GM18951 (cell line): ENCODE measurements at regions not wholly inside any gene's neighbourhood (a gene's known extent, or its start where the extent isn't known, plus 50 kb on each side); places are given as distances from the start of the nearest gene placed in this dataset.

Source experiments
- POLR2A ChIP-seq: IDR thresholded peaks from 4 replicates; pipeline ENCODE4 v1.6.1; 2011; ENCODE audit warnings: mild to moderate bottlenecking; ENCODE audit not compliant: insufficient read length, insufficient read depth; ENCODE audit errors: extremely low read depth
- in situ Hi-C: fragments of 300-500 bp; cut with MboI; formaldehyde crosslinking; loops from one replicate; pipeline ENCODE4 v1.12.0; 2022; ENCODE audit warnings: low sequenced_read_pairs, mixed read lengths, inconsistent platforms; ENCODE audit not compliant: unreplicated experiment

DNA sequence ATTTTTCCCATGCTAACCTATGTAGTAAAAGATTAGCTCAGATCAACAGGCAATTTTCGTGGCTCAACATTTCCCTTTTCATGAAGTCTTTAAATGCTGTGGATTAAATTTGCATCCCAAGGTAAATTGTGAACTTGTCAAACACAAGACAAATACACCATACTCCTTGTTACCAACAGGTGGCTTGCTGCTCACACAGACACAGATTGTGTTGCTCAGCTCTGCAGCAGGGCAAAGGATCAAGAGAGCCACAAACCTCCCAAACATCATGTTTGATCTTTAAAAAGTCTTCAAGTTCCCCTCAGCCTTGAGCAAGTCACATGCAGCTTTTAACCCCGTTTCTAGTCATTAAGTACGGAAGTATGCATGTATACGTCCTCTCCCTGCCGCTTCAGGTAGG, 119.6 kb upstream of the CNTNAP4 start:
- no peak for TF ChIP-seq POLR2A
- in situ Hi-C loops, result no loop called here

- in situ Hi-C loops, result no loop called here
- TF ChIP-seq POLR2A, result no peak
These were observed 115.2 kb upstream of the CNTNAP4 start for GRCh38 chr16:76162046-76162445.

GRCh38 chr16:76164970-76165558, 112.1 kb upstream of the CNTNAP4 start:
- in situ Hi-C loops, result no loop called here
- TF ChIP-seq POLR2A, result no peak

DNA sequence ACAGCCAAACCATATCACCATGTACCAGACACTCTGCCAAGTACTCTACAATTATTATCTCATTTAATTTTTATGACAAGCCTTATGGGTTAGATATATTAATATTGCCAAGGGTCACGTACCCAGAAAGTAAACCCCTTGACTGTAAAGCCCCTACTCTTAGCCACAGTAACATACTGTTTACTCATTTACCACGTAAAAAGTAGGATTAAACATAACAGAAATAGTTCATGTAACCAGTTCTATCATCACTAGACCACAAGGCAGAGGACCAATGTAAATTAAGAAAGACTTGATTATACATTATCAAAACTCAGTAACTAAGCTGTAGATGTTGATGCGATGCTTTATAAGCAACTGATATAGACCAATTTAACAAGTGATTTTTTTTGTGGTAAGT, 101.5 kb upstream of the CNTNAP4 start:
- TF ChIP-seq POLR2A, result no peak
- in situ Hi-C loops, result no loop called here

DNA sequence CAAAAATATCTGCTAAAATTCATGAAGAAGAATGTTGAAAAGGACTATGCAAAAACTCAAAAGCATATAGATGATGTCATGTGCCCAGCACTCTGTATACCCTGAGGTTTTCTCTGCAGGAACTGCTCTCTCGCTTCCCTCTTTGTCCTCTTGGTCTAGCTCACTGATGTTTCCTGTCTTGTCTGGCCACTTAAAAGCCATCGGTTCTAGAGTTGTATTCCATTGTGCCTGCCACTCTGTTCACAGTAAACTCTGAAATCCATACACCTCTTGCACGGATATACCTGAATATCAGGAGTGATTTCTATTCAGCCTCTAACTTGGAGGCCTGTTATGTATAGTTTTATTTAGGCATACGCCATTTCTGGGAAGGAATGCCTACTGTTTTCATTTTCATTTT, 101.0 kb upstream of the CNTNAP4 start:
- in situ Hi-C loops, result no loop called here
- TF ChIP-seq POLR2A, result no peak

GRCh38 chr16:76176616-76177015, 100.6 kb upstream of the CNTNAP4 start:
- in situ Hi-C loops, result no loop called here
- no peak for TF ChIP-seq POLR2A

DNA sequence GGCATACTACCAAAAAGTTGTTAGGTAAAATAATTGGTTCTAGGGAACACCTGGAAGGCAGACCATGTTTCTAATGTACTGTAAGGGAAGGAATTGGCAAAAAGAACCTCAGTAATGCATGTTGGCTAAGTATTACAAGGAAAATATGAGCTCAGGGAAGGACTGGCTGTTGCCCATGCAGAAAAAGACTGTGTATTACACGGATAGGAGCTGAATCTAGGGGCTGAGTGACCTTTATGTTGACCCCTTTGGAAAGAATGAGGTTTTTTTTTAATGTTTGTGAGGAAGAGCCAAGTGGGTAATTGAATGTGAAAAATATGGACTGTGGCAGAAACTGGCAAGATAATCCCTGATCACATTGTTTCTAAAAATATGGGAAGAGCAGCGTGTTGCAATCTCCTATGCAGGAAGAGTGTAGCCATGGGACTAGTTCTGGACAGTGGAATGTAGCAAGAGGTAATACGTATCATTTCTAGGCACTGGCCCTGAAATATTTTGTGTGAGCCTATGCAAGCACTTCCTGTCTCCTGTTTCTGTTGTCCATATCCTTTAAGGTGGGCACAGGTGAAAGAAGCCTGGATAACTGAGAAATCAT, 95.1 kb upstream of the CNTNAP4 start:
- in situ Hi-C loops, result no loop called here
- TF ChIP-seq POLR2A, result no peak

GRCh38 chr16:76183647-76184046, 93.6 kb upstream of the CNTNAP4 start:
- in situ Hi-C loops, result no loop called here
- no peak for TF ChIP-seq POLR2A

DNA sequence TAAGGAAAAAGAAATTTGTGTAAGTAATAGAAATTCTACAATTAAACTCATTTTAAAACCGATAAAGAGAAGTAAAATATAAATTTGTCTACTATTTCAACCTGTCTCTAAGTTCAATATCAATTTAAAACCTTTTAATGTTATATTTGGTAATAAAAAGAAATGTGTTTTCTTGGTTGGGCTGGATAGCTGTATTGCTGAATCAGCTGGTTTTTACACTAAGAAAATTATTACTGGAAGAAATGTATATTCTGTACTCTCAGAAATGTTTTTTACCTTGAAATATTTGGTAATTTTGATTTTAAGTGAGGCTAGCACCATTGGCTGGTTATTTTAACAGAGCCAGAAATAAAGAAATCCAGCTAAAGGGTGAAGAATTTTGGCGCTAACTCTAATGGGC, 87.1 kb upstream of the CNTNAP4 start:
- TF ChIP-seq POLR2A, result no peak
- in situ Hi-C loops, result no loop called here

DNA sequence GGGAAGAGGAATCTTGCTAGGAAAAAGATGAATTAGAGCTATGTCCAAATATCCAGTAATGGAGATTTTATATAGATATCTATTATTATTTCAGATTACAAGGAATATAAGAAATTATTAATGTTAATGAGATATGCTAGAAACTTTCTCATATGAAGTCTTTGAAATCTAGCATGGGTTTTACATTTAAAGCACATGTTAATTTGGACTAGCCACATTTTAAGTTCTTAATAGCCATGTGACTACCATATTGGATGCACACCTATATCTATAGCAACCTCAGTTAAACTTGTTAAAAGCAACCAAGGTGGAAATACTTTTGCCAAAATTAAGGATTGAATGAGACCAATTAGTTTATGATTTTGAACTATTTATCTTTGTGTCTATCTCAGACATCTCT, 86.7 kb upstream of the CNTNAP4 start:
- in situ Hi-C loops, result no loop called here
- TF ChIP-seq POLR2A, result no peak

GRCh38 chr16:76193906-76194615, 83.1 kb upstream of the CNTNAP4 start:
- TF ChIP-seq POLR2A, result no peak
- in situ Hi-C loops, result no loop called here

DNA sequence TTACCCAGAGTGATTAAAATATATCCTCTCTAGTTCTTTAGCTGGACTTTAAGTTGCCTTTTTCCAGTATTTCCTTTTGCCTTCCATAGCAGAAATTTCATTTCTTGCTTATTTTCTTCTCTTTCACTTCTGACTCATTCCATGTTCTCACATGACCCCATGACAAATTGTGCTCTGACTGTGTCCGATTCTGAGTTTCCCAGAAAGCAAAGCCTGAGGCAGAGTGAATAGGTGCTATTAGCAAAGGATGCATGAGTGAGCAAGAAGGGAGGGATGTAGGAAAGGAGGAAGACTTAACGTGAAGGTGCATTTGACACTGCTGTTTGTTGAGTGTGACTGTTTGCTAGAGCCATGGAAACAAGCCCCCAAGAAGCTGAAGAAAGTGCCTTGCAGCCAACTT, 82.6 kb upstream of the CNTNAP4 start:
- TF ChIP-seq POLR2A, result no peak
- in situ Hi-C loops, result no loop called here

DNA sequence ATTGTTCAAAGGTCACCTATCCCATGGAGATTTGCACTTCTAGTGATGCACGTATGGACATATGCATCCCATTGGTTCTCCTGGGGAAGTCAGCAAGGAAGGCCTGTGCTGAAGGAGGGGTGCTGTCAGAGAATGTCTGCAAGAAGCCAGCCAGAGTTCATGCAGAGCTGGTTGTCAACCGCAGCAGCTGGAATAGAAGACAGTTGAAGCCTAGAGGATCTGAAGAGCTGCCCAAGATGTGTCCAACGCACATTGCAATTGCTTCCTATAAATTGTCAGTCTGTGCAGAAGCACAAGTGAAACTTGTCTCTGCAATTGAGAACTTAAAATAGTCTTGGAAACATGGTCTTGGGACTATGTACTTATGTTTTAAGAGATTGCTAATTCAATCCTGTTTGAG, 82.1 kb upstream of the CNTNAP4 start:
- no peak for TF ChIP-seq POLR2A
- in situ Hi-C loops, result no loop called here

DNA sequence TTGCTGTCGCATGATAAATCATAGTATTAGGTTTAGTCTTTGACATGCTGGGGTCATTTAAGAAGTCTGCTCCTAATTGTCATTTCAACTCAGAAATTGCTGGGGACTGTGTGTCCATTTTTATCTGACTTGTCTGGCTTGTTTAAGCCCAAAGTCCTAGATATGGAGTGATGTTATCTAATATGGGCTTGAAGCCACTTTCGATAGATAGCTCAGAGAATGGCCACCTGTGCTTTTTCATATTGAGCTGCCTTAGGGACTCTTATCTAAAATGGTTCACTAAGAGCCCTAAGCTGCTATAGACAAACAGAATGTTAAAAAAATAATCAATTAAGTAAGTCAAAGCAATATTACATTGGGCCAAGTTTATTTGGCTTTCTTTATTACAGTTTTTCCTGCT, 81.6 kb upstream of the CNTNAP4 start:
- no peak for TF ChIP-seq POLR2A
- in situ Hi-C loops, result no loop called here

GRCh38 chr16:76197900-76198299, 79.3 kb upstream of the CNTNAP4 start:
- in situ Hi-C loops, result no loop called here
- no peak for TF ChIP-seq POLR2A
